Uterus (tissue), 3 donors: ENCODE measurements at regions not wholly inside any gene's neighbourhood (a gene's known extent, or its start where the extent isn't known, plus 50 kb on each side); places are given as distances from the start of the nearest gene placed in this dataset.
"Not testable (repeated sequence)": the region's sequence is repeated elsewhere in the genome, so short reads cannot be mapped to it uniquely, and the experiment has no call there.

Experiments used
- DNase-seq, 2 donors: peaks; one replicate each; pipeline ENCODE4 v3.0.0-alpha.2; 2019 to 2020
- H3K27ac ChIP-seq, 2 donors: fragments of 200-600 bp; sonication (generic); 1 replicate in 1 of 2; 2 replicates in 1 of 2; pipeline ENCODE4 v1.5.1; 2016 to 2018
- H3K27me3 ChIP-seq, 2 donors: fragments of 200-600 bp; sonication (generic); one replicate each; pipeline ENCODE4 v1.5.1; 2018 to 2019; ENCODE audit warnings: control low read depth in 1 of 2
- H3K36me3 ChIP-seq, 2 donors: fragments of 200-600 bp; sonication (generic); one replicate each; pipeline ENCODE4 v1.5.1; 2019; ENCODE audit warnings: control low read depth in 1 of 2
- H3K4me1 ChIP-seq, 2 donors: fragments of 200-600 bp; sonication (generic); one replicate each; pipeline ENCODE4 v1.5.1; 2018 to 2019; ENCODE audit warnings: control low read depth in 1 of 2
- H3K4me3 ChIP-seq, 2 donors: fragments of 200-600 bp; sonication (generic); 1 replicate in 1 of 2; 2 replicates in 1 of 2; pipeline ENCODE4 v1.5.1; 2018 to 2019; ENCODE audit warnings: mild to moderate bottlenecking in 1 of 2
- H3K9me3 ChIP-seq, 2 donors: fragments of 200-600 bp; sonication (generic); one replicate each; pipeline ENCODE4 v1.5.1; 2019; ENCODE audit warnings: control low read depth in 1 of 2
- CTCF ChIP-seq, 4 experiments: fragments of 200-600 bp in 2 of 4; fragments of 450-650 bp in 2 of 4; sonication (generic) in 2 of 4; IDR thresholded peaks; one replicate each; pipeline ENCODE4 v1.5.1; 2016 to 2019; ENCODE audit warnings: antibody characterized with exemption in 4 of 4, mild to moderate bottlenecking in 2 of 4, moderate library complexity in 1 of 4
- POLR2A ChIP-seq, 2 donors: fragments of 450-650 bp; IDR thresholded peaks; one replicate each; pipeline ENCODE4 v1.6.1; 2016; ENCODE audit warnings: antibody characterized with exemption in 2 of 2, mild to moderate bottlenecking in 1 of 2, moderate library complexity in 1 of 2
- intact Hi-C: fragments of 100-400 bp; cut with DNase I; formaldehyde crosslinking; loops from one replicate; pipeline ENCODE4 v1.15.1; 2023; ENCODE audit warnings: low total_unique reads
- donor health status: DM: yes; HTN: yes; CAD: no.

GRCh38 chr17:64790690-64791089 is 128.6 kb upstream of the SMURF2 start:
- H3K27ac ChIP-seq, H3K9me3 ChIP-seq, DNase-seq, intact Hi-C loops, H3K36me3 ChIP-seq, H3K27me3 ChIP-seq, H3K4me3 ChIP-seq, H3K4me1 ChIP-seq: not testable (repeated sequence)

- H3K4me3 ChIP-seq, H3K27ac ChIP-seq, H3K4me1 ChIP-seq, H3K27me3 ChIP-seq, intact Hi-C loops, DNase-seq, H3K36me3 ChIP-seq, H3K9me3 ChIP-seq: not testable (repeated sequence)
These were observed 128.1 kb upstream of the SMURF2 start for GRCh38 chr17:64790193-64790592.

- H3K27me3 ChIP-seq, H3K4me1 ChIP-seq, intact Hi-C loops, H3K9me3 ChIP-seq, DNase-seq, H3K36me3 ChIP-seq, H3K4me3 ChIP-seq, H3K27ac ChIP-seq: not testable (repeated sequence)
These were observed 126.9 kb upstream of the SMURF2 start for GRCh38 chr17:64789061-64789445.

- Histone ChIP-seq H3K4me1 (no peaks in the 10 kb centered on the region), H3K27ac (no peak overlapping the region), H3K36me3 (no peaks in the 10 kb centered on the region), H3K9me3 (no peaks in the 10 kb centered on the region), H3K27me3 (peaks cover 0 to 5% of the 10 kb centered on the region in 2 donors), H3K4me3 (no peak overlapping the region)
- intact Hi-C loops = no loop called here
- no peak for DNase-seq
- TF ChIP-seq POLR2A (IDR thresholded peaks at IDR 0.05) (no peak), CTCF (IDR thresholded peaks at IDR 0.05) (no peak)
These were observed 126.4 kb upstream of the SMURF2 start for GRCh38 chr17:64788286-64789060.

- H3K4me3 ChIP-seq = no peak overlapping the region
- intact Hi-C loops = no loop called here
- no peaks in the 10 kb centered on the region for H3K4me1 ChIP-seq
- H3K36me3 ChIP-seq = no peaks in the 10 kb centered on the region
- no peaks in the 10 kb centered on the region for H3K9me3 ChIP-seq
- H3K27ac ChIP-seq = no peak overlapping the region
- TF ChIP-seq CTCF (IDR thresholded peaks at IDR 0.05) (no peak), POLR2A (IDR thresholded peaks at IDR 0.05) (no peak)
- H3K27me3 ChIP-seq = peaks cover 0 to 5% of the 10 kb centered on the region in 2 donors
- DNase-seq = no peak
These were observed 125.8 kb upstream of the SMURF2 start for GRCh38 chr17:64787921-64788271.

GRCh38 chr17:64787255-64787920 is 125.3 kb upstream of the SMURF2 start:
- H3K4me3 ChIP-seq = no peak overlapping the region
- H3K4me1 ChIP-seq = no peaks in the 10 kb centered on the region
- no peak overlapping the region for H3K27ac ChIP-seq
- TF ChIP-seq CTCF (IDR thresholded peaks at IDR 0.05) = no peak
- TF ChIP-seq POLR2A (IDR thresholded peaks at IDR 0.05) = no peak
- intact Hi-C loops = no loop called here
- peaks cover 0 to 6% of the 10 kb centered on the region in 2 donors for H3K27me3 ChIP-seq
- H3K36me3 ChIP-seq = no peaks in the 10 kb centered on the region
- no peaks in the 10 kb centered on the region for H3K9me3 ChIP-seq
- no peak for DNase-seq
